GM12878 (cell line): ENCODE measurements at regions not wholly inside any gene's neighbourhood (a gene's known extent, or its start where the extent isn't known, plus 50 kb on each side); places are given as distances from the start of the nearest gene placed in this dataset.

ENCODE experiments used
- CTCF ChIP-seq, 3 experiments: IDR thresholded peaks in 2 of 3; conservative IDR thresholded peaks in 1 of 3; 2 replicates each; pipeline ENCODE4 v1.5.1; 2011; ENCODE audit warnings: low read depth in 3 of 3, low read length in 3 of 3, mild to moderate bottlenecking in 3 of 3, control low read depth in 2 of 3, moderate library complexity in 2 of 3, inconsistent platforms in 1 of 3, mixed read lengths in 1 of 3; ENCODE audit not compliant: control insufficient read depth in 2 of 3, insufficient read depth in 1 of 3; ENCODE audit errors: extremely low read depth in 1 of 3
- E2F4 ChIP-seq: IDR thresholded peaks from 2 replicates; pipeline ENCODE4 v1.6.1; 2012; ENCODE audit warnings: low read depth, low read length, improper control_type of control experiment
- EZH2 ChIP-seq: IDR thresholded peaks from 2 replicates; pipeline ENCODE4 v1.6.1; 2012; ENCODE audit warnings: low read depth, mild to moderate bottlenecking, control low read depth, inconsistent platforms, low read length, borderline replicate concordance; ENCODE audit not compliant: control insufficient read depth
- FOXM1 ChIP-seq: IDR thresholded peaks from 2 replicates; pipeline ENCODE4 v1.6.1; 2012; ENCODE audit warnings: low read depth, mild to moderate bottlenecking, inconsistent platforms, low read length, moderate library complexity
- KDM1A ChIP-seq: fragments of 200-600 bp; sonication (generic); IDR thresholded peaks from 2 replicates; pipeline ENCODE4 v1.6.1; 2016; ENCODE audit warnings: borderline replicate concordance
- PKNOX1 ChIP-seq: fragments of 450-650 bp; IDR thresholded peaks from 2 replicates; pipeline ENCODE4 v1.6.1; 2016; ENCODE audit warnings: mild to moderate bottlenecking
- POLR2A ChIP-seq: IDR thresholded peaks from 2 replicates; pipeline ENCODE4 v1.6.1; 2011; ENCODE audit warnings: low read depth, mild to moderate bottlenecking, low read length
- REST ChIP-seq: IDR thresholded peaks from 2 replicates; pipeline ENCODE4 v1.6.1; 2012; ENCODE audit warnings: mild to moderate bottlenecking, low read depth, low read length
- SRF ChIP-seq, 2 experiments: IDR thresholded peaks; 2 replicates each; pipeline ENCODE4 v1.6.1; 2011; ENCODE audit warnings: low read depth in 2 of 2, low read length in 2 of 2, mild to moderate bottlenecking in 1 of 2, moderate library complexity in 1 of 2
- YY1 ChIP-seq: IDR thresholded peaks from 2 replicates; pipeline ENCODE4 v1.6.1; 2011; ENCODE audit warnings: low read depth, mild to moderate bottlenecking, low read length

GRCh38 chr6:119834418-119834817, 484.9 kb upstream of the MAN1A1 start:
- no peak for TF ChIP-seq YY1
- no peak for TF ChIP-seq CTCF (IDR thresholded peaks at IDR 0.05 in 2 of 3, conservative IDR thresholded peaks at IDR 0.05 in 1 of 3; ENCODE audit: control insufficient read depth in 2 of 3, extremely low read depth in 1 of 3, insufficient read depth in 1 of 3, low read depth in 3 of 3, low read length in 3 of 3)
- no peak for TF ChIP-seq KDM1A
- TF ChIP-seq EZH2: no peak
- TF ChIP-seq POLR2A: no peak
- no peak for TF ChIP-seq SRF (IDR thresholded peaks at IDR 0.05; ENCODE audit: low read depth in 2 of 2, low read length in 2 of 2)
- no peak for TF ChIP-seq PKNOX1
- no peak for TF ChIP-seq E2F4
- TF ChIP-seq REST: no peak
- no peak for TF ChIP-seq FOXM1
